ENCODE measurements at regions not wholly inside any gene's neighbourhood (a gene's known extent, or its start where the extent isn't known, plus 50 kb on each side); places are given as distances from the start of the nearest gene placed in this dataset.

- no peak for FAIRE-seq
- no TSS peak for BruUV-seq (replicated peaks)
- CTCF ChIA-PET (ENCODE audit: low intra/inter-chr PET ratio), result no interaction called here
- no peaks in the 10 kb centered on the region for H3K9me1 ChIP-seq (ENCODE audit: control insufficient read depth, insufficient read depth, low read length)
- H3K4me3 ChIP-seq, result no peak overlapping the region
- 50% methylated on average over 18 of the region's 18 CpGs for WGBS (ENCODE audit: insufficient coverage, low coverage, missing lambda C conversion rate)
- intact Hi-C loops (cut with micrococcal nuclease) (no loop called here), in situ Hi-C loops (cut with MboI) (no loop called here)
- no peak overlapping the region for H3K27ac ChIP-seq (ENCODE audit: extremely low read depth, low read depth, low read length)
- no peaks in the 10 kb centered on the region for H3K36me3 ChIP-seq (ENCODE audit: control insufficient read depth, insufficient read depth, low read length)
- peaks cover 9 to 18% of the 10 kb centered on the region in 2 experiments; a peak in 4 of 5 replicates for H3K4me1 ChIP-seq (replicated peaks in 1 of 2; ENCODE audit: control insufficient read depth in 2 of 2, insufficient read depth in 2 of 2, low read length in 2 of 2)
- peaks cover 0 to 18% of the 10 kb centered on the region in 2 experiments; a peak in 3 of 5 replicates for H3K27me3 ChIP-seq (ENCODE audit: control insufficient read depth in 2 of 2, insufficient read depth in 2 of 2, low read length in 2 of 2)
- H3K9me3 ChIP-seq (replicated peaks; ENCODE audit: control insufficient read depth, insufficient read depth, low read depth, low read length), result no peaks in the 10 kb centered on the region
- no peaks in the 10 kb centered on the region for H4K20me1 ChIP-seq (replicated peaks; ENCODE audit: control insufficient read depth, insufficient read depth, low read length)
- H3K9ac ChIP-seq (ENCODE audit: insufficient read depth in 1 of 2, low read depth in 2 of 2, low read length in 2 of 2), result peak overlapping the region in 1 of 2 experiments; percentile 2; a peak in 1 of 4 replicates
- POLR2A ChIA-PET, result interaction anchor here (0.8 to 1.2 kb wide), 2 partner anchors 14 to 281 kb away, joined by 3 read pairs; no protein-coding TSS in a partner anchor
- H3K79me2 ChIP-seq (ENCODE audit: control insufficient read depth, insufficient read depth, low read length), result no peaks in the 10 kb centered on the region
- no peak overlapping the region for H3K4me2 ChIP-seq (ENCODE audit: insufficient read depth, low read length)
- ATAC-seq, result no peak
- H2AFZ ChIP-seq (ENCODE audit: low read depth, low read length), result no peak overlapping the region
- no peak for DNase-seq (ENCODE audit: extremely low read depth in 1 of 4, low spot score in 3 of 4)
- TF ChIP-seq NFE2L1 (tag; IDR thresholded peaks at IDR 0.05; ENCODE audit: borderline replicate concordance, low read depth) (no peak), HOMEZ (CRISPR knock-in tag; IDR thresholded peaks at IDR 0.05) (no peak), TFAM (CRISPR knock-in tag; conservative IDR thresholded peaks at IDR 0.05) (no peak), BRF2 (IDR thresholded peaks at IDR 0.05; ENCODE audit: borderline replicate concordance, insufficient read depth, insufficient read length) (no peak), FOXP4 (CRISPR knock-in tag; IDR thresholded peaks at IDR 0.05; ENCODE audit: borderline replicate concordance) (no peak), ZNF561 (CRISPR knock-in tag; conservative IDR thresholded peaks at IDR 0.05) (no peak), BCLAF1 (IDR thresholded peaks at IDR 0.05; ENCODE audit: borderline replicate concordance in 1 of 2, control insufficient read depth in 1 of 2, low read depth in 2 of 2, low read length in 1 of 2) (no peak), BDP1 (IDR thresholded peaks at IDR 0.05; ENCODE audit: insufficient read depth, insufficient read length) (no peak), FOXJ2 (tag; IDR thresholded peaks at IDR 0.05) (no peak)
- TF ChIP-seq, protein P1, sequence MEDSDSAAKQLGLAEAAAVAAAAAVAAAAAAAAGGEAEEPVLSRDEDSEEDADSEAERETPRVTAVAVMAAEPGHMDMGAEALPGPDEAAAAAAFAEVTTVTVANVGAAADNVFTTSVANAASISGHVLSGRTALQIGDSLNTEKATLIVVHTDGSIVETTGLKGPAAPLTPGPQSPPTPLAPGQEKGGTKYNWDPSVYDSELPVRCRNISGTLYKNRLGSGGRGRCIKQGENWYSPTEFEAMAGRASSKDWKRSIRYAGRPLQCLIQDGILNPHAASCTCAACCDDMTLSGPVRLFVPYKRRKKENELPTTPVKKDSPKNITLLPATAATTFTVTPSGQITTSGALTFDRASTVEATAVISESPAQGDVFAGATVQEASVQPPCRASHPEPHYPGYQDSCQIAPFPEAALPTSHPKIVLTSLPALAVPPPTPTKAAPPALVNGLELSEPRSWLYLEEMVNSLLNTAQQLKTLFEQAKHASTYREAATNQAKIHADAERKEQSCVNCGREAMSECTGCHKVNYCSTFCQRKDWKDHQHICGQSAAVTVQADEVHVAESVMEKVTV (CRISPR knock-in tag; IDR thresholded peaks at IDR 0.05), result no peak
These were observed 341.6 kb upstream of the SFSWAP start for GRCh38 chr12:131369094-131369845.
